Mucosa of rectum (tissue), 2 donors: ENCODE measurements at regions not wholly inside any gene's neighbourhood (a gene's known extent, or its start where the extent isn't known, plus 50 kb on each side); places are given as distances from the start of the nearest gene placed in this dataset.

Experiments
- H3K27ac ChIP-seq, 2 donors: one replicate each; pipeline ENCODE4 v1.7.0; 2013; ENCODE audit warnings: inconsistent platforms in 2 of 2, low read depth in 2 of 2, low read length in 2 of 2
- H3K27me3 ChIP-seq, 2 donors: one replicate each; pipeline ENCODE4 v1.7.0; 2013; ENCODE audit warnings: low read length in 2 of 2; ENCODE audit not compliant: control insufficient read depth in 2 of 2, insufficient read depth in 2 of 2
- H3K36me3 ChIP-seq, 2 donors: one replicate each; pipeline ENCODE4 v1.7.0; 2013; ENCODE audit warnings: low read length in 2 of 2; ENCODE audit not compliant: control insufficient read depth in 2 of 2, insufficient read depth in 2 of 2
- H3K4me1 ChIP-seq, 2 donors: one replicate each; pipeline ENCODE4 v1.7.0; 2013; ENCODE audit warnings: low read length in 2 of 2, mild to moderate bottlenecking in 1 of 2; ENCODE audit not compliant: control insufficient read depth in 2 of 2, insufficient read depth in 2 of 2
- H3K4me3 ChIP-seq, 2 donors: one replicate each; pipeline ENCODE4 v1.7.0; 2013; ENCODE audit warnings: low read length in 2 of 2
- H3K9ac ChIP-seq, 2 donors: one replicate each; pipeline ENCODE4 v1.7.0; 2013; ENCODE audit warnings: low read length in 2 of 2, low read depth in 1 of 2, mild to moderate bottlenecking in 1 of 2
- H3K9me3 ChIP-seq, 2 donors: one replicate each; pipeline ENCODE4 v1.7.0; 2013; ENCODE audit warnings: low read length in 2 of 2; ENCODE audit not compliant: control insufficient read depth in 2 of 2
- donor health status: healthy.
- donor health status: Normal muscosa, but diverticular disease.

DNA sequence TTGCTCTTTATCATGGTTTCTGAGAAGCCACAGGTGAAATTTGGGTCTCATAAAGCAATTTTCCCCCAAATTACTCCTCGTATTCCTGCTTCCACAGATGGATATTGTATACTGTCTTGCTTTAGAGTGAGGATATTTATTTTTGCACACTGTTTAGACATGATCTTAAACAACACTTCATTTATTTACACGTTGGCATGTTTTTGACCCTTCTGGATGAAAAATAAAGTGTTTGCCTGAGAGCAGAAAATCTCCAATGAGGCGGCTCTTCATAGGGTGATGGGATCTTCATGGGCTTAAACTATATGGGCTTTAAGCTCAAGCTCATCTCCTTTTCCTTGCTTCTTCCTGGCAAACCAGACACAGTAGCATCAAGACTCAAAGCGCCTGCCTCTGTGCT is 148.4 kb downstream of the MACROH2A1 start:
- Histone ChIP-seq H3K27me3 (no peaks in the 10 kb centered on the region), H3K9ac (no peak overlapping the region), H3K36me3 (no peaks in the 10 kb centered on the region), H3K4me3 (no peak overlapping the region), H3K9me3 (no peaks in the 10 kb centered on the region), H3K27ac (no peak overlapping the region), H3K4me1 (peaks cover 3 to 7% of the 10 kb centered on the region in 2 donors)

DNA sequence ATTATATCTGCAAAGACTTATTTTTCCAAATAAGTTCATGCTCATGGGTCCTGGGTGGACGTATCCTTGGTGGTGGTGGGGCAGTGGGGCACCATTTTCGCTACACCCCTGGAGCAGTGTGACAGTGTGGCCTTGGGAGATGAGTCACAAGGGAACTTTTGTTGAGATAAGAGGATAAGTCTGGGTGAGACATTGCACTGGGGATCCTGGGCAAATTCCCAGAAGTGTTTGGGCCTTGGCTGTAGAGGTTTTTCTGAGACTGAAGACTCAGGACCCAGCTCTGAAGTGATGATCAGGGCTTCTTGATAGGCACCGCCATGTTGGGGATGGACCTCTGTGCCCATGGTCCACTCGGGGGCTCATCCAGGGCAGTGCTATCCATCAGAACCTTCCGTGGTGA is 149.4 kb downstream of the MACROH2A1 start:
- no peaks in the 10 kb centered on the region for H3K27me3 ChIP-seq
- no peak overlapping the region for H3K9ac ChIP-seq
- H3K36me3 ChIP-seq, result no peaks in the 10 kb centered on the region
- peaks cover 3 to 7% of the 10 kb centered on the region in 2 donors for H3K4me1 ChIP-seq
- H3K27ac ChIP-seq, result no peak overlapping the region
- no peaks in the 10 kb centered on the region for H3K9me3 ChIP-seq
- no peak overlapping the region for H3K4me3 ChIP-seq

DNA sequence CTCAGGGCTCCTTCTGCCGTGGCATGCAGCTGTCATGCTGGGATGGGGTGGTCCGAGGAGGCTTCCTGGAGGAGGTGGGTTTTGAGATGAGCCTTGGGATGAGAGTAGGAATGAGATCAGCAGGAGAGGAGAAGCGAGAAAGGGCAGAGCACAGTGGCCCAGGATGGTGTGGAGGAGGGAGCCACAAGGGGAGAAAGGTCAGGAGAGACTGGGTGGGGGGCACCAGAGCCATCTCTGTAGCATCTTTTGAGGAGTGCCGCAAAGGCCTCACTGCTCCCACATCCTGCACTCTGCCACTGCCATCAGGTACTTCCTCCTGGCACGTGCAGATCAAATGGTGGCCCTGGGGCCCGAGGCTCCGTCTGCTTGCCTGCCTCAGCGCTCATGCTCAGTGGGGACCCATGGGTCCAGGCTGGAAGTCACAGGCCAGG is 150.2 kb downstream of the MACROH2A1 start:
- no peak overlapping the region for H3K27ac ChIP-seq
- peaks cover 3 to 11% of the 10 kb centered on the region in 2 donors for H3K4me1 ChIP-seq

DNA sequence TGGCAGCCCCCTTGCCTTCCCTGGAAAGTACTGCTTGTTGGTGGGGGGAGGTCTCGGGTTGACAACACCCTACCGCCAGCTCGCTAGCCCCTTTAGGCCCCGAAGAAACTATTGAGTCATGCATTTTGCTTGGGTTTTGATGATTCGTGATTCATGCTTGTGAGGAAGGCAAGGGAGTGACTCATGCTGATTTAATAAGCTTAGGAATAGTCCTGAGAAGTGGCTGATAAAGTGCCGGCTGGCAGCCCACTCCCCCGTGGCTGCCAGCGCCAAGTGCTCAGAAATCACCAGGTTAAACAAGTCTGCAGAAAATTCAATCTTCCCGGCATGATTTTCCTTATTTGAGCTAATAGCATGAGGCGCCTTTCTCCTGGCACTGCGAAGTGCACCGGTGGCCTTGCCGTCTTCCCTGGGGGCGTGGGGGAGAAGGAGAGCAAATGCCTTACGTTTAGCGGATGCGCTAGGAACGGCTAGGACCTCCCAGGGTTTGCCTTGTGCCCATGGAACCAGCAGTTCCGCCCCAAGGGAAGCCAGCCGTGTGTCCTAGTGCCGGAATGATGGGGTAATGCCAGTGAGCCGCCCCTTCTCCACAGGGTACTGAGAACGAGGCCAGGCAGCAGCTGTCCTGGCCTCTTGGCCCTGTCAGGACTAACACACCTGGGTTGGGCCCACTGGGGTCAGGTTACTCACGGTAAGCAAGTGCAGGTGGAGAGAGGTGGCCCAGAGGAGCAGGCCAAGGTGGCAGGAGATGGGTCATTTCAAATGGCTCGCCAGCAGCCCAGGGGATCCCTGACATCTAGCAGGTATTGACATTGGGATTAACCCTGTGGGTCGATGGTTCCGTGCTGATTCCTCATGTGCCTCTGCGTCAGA is 151.9 kb downstream of the MACROH2A1 start:
- no peak overlapping the region for H3K9ac ChIP-seq
- no peaks in the 10 kb centered on the region for H3K9me3 ChIP-seq
- H3K4me1 ChIP-seq, result peaks cover 6 to 17% of the 10 kb centered on the region in 2 donors
- no peaks in the 10 kb centered on the region for H3K27me3 ChIP-seq
- H3K27ac ChIP-seq, result no peak overlapping the region
- H3K36me3 ChIP-seq, result no peaks in the 10 kb centered on the region
- H3K4me3 ChIP-seq, result no peak overlapping the region

More for the DNA sequence above, 150.2 kb downstream of the MACROH2A1 start:
- Histone ChIP-seq H3K36me3 (no peaks in the 10 kb centered on the region), H3K9me3 (no peaks in the 10 kb centered on the region), H3K9ac (no peak overlapping the region), H3K27me3 (no peaks in the 10 kb centered on the region), H3K4me3 (no peak overlapping the region)

DNA sequence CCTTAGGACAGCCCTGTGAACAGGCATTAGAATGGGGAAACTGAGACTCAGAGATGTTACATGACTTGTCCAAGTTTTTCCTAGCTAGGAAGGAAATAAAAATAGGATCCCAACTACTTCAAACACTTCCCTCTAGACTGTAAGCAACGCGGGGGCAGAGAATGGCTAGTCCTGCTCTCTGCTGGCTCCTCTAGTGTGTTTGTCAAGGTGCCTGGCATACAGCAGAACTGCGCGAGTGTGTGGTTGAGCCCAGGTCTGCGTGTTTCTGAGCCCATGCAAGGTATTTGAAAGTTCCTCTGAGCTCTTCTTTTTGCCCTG is 152.5 kb downstream of the MACROH2A1 start:
- H3K27me3 ChIP-seq, result no peaks in the 10 kb centered on the region
- H3K36me3 ChIP-seq, result no peaks in the 10 kb centered on the region
- no peak overlapping the region for H3K4me3 ChIP-seq
- peaks cover 7 to 17% of the 10 kb centered on the region in 2 donors for H3K4me1 ChIP-seq
- H3K9ac ChIP-seq, result no peak overlapping the region
- H3K9me3 ChIP-seq, result no peaks in the 10 kb centered on the region
- no peak overlapping the region for H3K27ac ChIP-seq

DNA sequence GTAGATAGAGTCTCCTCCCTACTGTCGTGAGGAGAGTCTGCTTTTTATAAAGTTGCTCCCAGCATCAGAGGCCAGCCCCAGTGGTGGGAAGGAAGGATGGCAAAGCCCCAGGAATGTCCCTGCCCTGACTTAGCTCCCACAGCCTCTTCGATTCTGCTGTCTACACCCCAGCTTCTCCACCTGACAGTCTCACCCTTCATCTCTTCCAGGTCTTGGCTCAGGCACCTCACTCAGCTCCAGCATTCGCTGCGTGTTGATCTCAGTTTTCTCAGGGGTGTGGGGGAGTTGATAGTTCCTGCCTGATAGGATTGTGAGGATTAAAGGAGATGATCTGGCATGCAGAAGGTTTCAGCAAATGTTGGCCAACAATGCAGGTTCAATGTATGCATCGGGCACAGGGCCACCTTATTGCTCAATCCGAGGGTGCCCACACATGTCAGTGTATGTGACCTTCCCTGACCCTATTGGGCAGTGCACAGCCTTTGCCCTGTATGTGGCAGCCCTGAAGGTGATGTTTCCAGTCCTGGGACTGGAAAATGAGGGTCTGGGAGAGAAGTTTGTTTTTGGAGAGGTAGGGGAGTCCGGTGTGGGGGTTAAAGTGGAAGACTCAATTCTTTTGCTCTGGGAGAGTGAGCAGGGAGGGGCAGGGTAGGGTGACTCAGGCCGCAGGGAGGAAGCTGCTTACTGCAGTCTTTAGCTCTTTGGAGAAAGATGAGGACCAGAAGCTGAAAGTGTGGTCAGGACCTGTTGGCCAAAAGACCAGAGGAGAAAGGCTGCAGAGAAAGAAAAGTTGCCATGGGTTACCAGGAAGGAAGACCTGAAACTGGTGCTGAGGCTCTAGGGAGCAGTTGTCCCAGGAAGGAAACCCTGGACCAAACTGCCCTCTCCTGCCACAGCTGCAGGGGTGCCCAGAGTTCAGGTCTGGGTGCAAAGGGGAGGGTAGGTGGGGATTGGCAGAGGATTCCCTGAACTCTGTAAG is 153.2 kb downstream of the MACROH2A1 start:
- no peak overlapping the region for H3K4me3 ChIP-seq
- peaks cover 7 to 14% of the 10 kb centered on the region in 2 donors for H3K4me1 ChIP-seq
- no peak overlapping the region for H3K27ac ChIP-seq
- H3K9me3 ChIP-seq, result no peaks in the 10 kb centered on the region
- H3K9ac ChIP-seq, result no peak overlapping the region
- H3K36me3 ChIP-seq, result no peaks in the 10 kb centered on the region
- no peaks in the 10 kb centered on the region for H3K27me3 ChIP-seq

DNA sequence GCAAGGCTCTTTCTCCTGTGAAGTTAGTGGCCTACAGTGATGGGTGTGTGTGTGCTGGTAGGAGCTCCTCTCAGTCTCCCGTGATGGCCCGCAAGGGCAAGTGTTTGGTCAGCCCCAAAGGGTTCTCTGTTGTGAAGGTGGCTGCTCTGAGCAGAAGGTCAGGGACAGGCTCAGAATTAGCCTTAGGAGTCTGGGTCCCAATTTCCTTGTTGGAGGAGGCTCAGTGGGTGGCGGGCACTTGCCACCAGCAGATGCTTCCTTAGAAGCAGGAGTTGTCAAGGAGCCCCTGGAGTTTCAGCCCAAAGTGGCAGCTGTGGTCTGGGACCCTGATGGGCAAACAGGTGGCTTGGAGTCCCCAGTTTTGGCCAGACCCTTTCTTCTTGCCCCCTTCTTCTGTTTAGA is 154.4 kb downstream of the MACROH2A1 start:
- Histone ChIP-seq H3K27me3 (no peaks in the 10 kb centered on the region), H3K36me3 (no peaks in the 10 kb centered on the region), H3K27ac (peak overlapping the region; percentile 47 to 54), H3K9ac (no peak overlapping the region), H3K4me3 (no peak overlapping the region), H3K4me1 (peaks cover 8 to 14% of the 10 kb centered on the region in 2 donors), H3K9me3 (no peaks in the 10 kb centered on the region)

DNA sequence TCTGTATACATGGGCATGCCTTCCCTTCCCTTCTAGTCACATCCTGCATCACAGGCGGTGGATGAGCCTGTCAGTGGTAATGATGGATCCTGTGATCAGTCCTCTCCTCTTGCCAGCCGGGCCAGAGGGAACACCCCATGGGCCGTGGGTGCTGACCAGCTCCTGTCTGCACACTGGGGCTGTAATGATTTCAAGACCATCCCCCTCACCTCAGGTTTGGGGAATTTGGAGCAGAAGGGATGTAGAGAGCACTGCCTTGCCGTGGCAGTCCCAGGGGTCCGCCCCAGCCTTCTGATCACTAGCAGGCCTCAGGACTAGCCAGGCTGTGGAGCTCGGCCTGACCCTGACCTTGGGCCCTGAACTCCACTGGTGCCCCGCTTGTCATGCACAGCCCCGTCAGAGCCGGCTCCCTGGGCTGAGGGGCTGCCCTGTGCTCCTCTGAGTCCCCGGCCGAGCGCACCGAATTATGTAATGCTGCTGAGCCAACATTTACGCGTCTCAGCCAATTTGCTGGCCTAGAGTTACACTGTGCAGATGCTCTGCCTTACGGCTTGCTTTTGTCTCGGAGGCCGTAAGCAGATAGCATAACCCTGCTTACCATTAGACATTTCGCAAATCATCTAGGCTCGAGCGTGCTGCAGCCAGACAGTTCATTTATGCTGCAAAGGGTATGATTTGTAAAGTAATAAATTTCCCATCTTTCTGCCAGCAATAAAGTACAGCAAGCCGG is 155.3 kb downstream of the MACROH2A1 start:
- peaks cover 10 to 14% of the 10 kb centered on the region in 2 donors for H3K4me1 ChIP-seq
- no peaks in the 10 kb centered on the region for H3K9me3 ChIP-seq
- no peak overlapping the region for H3K4me3 ChIP-seq
- H3K9ac ChIP-seq, result peak overlapping the region in 1 of 2 donors; percentile 13
- H3K27ac ChIP-seq, result peak overlapping the region; percentile 41 to 74
- no peaks in the 10 kb centered on the region for H3K36me3 ChIP-seq
- H3K27me3 ChIP-seq, result no peaks in the 10 kb centered on the region

DNA sequence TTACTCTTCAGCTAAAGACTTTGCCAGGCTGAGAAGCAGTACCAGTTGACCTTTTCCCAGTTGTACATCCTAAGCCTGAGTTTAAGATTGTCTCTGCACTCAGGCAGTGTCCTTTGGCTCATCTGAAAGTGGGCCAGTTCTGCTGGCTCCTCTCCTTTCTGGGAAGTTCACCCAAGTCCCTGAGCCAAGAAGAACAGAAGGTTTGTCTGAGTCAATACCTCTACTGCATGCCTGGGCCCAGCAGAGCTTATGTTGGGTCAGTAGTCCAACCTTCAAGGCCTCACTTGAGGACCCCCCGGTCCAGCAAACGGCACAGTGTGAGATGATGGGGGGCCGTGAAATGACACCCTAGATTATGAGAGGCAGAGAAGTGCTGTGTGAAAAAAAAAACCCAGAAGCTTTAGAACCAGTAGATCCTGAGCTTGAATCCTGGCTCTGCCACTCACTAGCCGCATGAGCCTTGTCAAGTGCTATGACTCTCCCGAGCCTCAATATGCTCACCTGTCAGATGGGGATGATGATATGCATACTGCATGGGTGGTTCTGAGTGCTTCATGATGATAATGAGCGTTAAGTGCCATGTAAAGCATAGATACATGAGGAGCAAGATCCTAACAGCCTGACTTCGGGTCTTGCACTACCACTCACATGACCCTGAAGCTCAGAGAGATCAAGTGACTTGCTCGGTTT is 156.0 kb downstream of the MACROH2A1 start:
- Histone ChIP-seq H3K4me1 (peaks cover 10 to 14% of the 10 kb centered on the region in 2 donors), H3K27me3 (no peaks in the 10 kb centered on the region), H3K4me3 (no peak overlapping the region), H3K9ac (no peak overlapping the region), H3K9me3 (no peaks in the 10 kb centered on the region), H3K36me3 (no peaks in the 10 kb centered on the region), H3K27ac (peak overlapping the region; percentile 41 to 74)
